ENCODE measurements at regions not wholly inside any gene's neighbourhood (a gene's known extent, or its start where the extent isn't known, plus 50 kb on each side); places are given as distances from the start of the nearest gene placed in this dataset.

- Histone ChIP-seq H3K4me1 (peaks cover 0 to 5% of the 10 kb centered on the region in 2 donors), H3K36me3 (no peaks in the 10 kb centered on the region), H3K27ac (no peak overlapping the region), H3K4me3 (no peak overlapping the region), H3K27me3 (no peaks in the 10 kb centered on the region), H3K9me3 (no peaks in the 10 kb centered on the region)
- no peak for DNase-seq (ENCODE audit: low spot score)
- no peak for TF ChIP-seq CTCF (IDR thresholded peaks at IDR 0.05)
Measured at GRCh38 chr12:5244513-5244972, 187.4 kb upstream of the NTF3 start.

- DNase-seq (ENCODE audit: low spot score), result no peak
- Histone ChIP-seq H3K36me3 (no peaks in the 10 kb centered on the region), H3K27ac (no peak overlapping the region), H3K4me1 (peaks cover 0 to 7% of the 10 kb centered on the region in 2 donors), H3K4me3 (no peak overlapping the region), H3K27me3 (no peaks in the 10 kb centered on the region), H3K9me3 (no peaks in the 10 kb centered on the region)
- no peak for TF ChIP-seq CTCF (IDR thresholded peaks at IDR 0.05)
Measured at GRCh38 chr12:5246196-5246595, 185.7 kb upstream of the NTF3 start.

GRCh38 chr12:5247144-5247543 is 184.8 kb upstream of the NTF3 start:
- H3K36me3 ChIP-seq, result no peaks in the 10 kb centered on the region
- no peak for TF ChIP-seq CTCF (IDR thresholded peaks at IDR 0.05)
- DNase-seq (ENCODE audit: low spot score), result no peak

GRCh38 chr12:5248230-5248629 is 183.7 kb upstream of the NTF3 start:
- H3K9me3 ChIP-seq, result no peaks in the 10 kb centered on the region
- peaks cover 0 to 4% of the 10 kb centered on the region in 2 donors for H3K4me1 ChIP-seq
- no peaks in the 10 kb centered on the region for H3K27me3 ChIP-seq
- TF ChIP-seq CTCF (IDR thresholded peaks at IDR 0.05), result no peak
- DNase-seq (ENCODE audit: low spot score), result no peak
- H3K27ac ChIP-seq, result no peak overlapping the region
- no peaks in the 10 kb centered on the region for H3K36me3 ChIP-seq
- H3K4me3 ChIP-seq, result no peak overlapping the region

More at GRCh38 chr12:5247144-5247543, 184.8 kb upstream of the NTF3 start:
- Histone ChIP-seq H3K27ac (no peak overlapping the region), H3K9me3 (no peaks in the 10 kb centered on the region), H3K27me3 (no peaks in the 10 kb centered on the region), H3K4me3 (no peak overlapping the region), H3K4me1 (peaks cover 0 to 9% of the 10 kb centered on the region in 2 donors)

GRCh38 chr12:5248999-5249526 is 182.8 kb upstream of the NTF3 start:
- Histone ChIP-seq H3K9me3 (no peaks in the 10 kb centered on the region), H3K27ac (no peak overlapping the region), H3K27me3 (no peaks in the 10 kb centered on the region), H3K36me3 (no peaks in the 10 kb centered on the region), H3K4me3 (no peak overlapping the region), H3K4me1 (peaks cover 0 to 4% of the 10 kb centered on the region in 2 donors)
- no peak for TF ChIP-seq CTCF (IDR thresholded peaks at IDR 0.05)
- DNase-seq (ENCODE audit: low spot score), result no peak

GRCh38 chr12:5251092-5251491 is 180.8 kb upstream of the NTF3 start:
- Histone ChIP-seq H3K36me3 (no peaks in the 10 kb centered on the region), H3K4me3 (no peak overlapping the region), H3K4me1 (peaks cover 0 to 4% of the 10 kb centered on the region in 2 donors), H3K27ac (peak overlapping the region in 1 of 2 donors; percentile 37), H3K27me3 (no peaks in the 10 kb centered on the region), H3K9me3 (no peaks in the 10 kb centered on the region)
- DNase-seq (ENCODE audit: low spot score), result no peak
- TF ChIP-seq CTCF (IDR thresholded peaks at IDR 0.05), result no peak
